HEK293 (cell line): ENCODE measurements at regions not wholly inside any gene's neighbourhood (a gene's known extent, or its start where the extent isn't known, plus 50 kb on each side); places are given as distances from the start of the nearest gene placed in this dataset.

Source experiments
- CTCF ChIA-PET: fragments of 350-600 bp; formaldehyde crosslinking; extraction: SDS; loops from one replicate; lab custom pipeline; 2021; ENCODE audit warnings: antibody characterized with exemption; lab: Yijun Ruan, JAX
- POLR2A ChIA-PET: fragments of 300-600 bp; formaldehyde crosslinking; extraction: SDS; loops from one replicate; lab custom pipeline; 2020; ENCODE audit warnings: antibody characterized with exemption, inconsistent platforms; lab: Yijun Ruan, JAX
- H3K27ac ChIP-seq: fragments of 200-500 bp; sonication (Bioruptor generic); 2 replicates; pipeline ENCODE4 v1.5.1; 2014; ENCODE audit warnings: low read depth, low read length, control low read depth, inconsistent platforms; ENCODE audit errors: extremely low read depth
- H3K36me3 ChIP-seq, 2 experiments: fragments of 200-500 bp in 1 of 2; sonication (Bioruptor generic) in 1 of 2; 1 replicate in 1 of 2; 2 replicates in 1 of 2; pipeline ENCODE4 v1.5.1; 2014 to 2017; ENCODE audit warnings: inconsistent platforms in 2 of 2, low read length in 2 of 2; ENCODE audit not compliant: control insufficient read depth in 2 of 2, insufficient read depth in 1 of 2
- H3K4me1 ChIP-seq: fragments of 200-500 bp; sonication (Bioruptor generic); 2 replicates; pipeline ENCODE4 v1.5.1; 2014; ENCODE audit warnings: mild to moderate bottlenecking, low read length, inconsistent platforms; ENCODE audit not compliant: control insufficient read depth, insufficient read depth
- H3K4me3 ChIP-seq: 2 replicates; pipeline ENCODE4 v1.5.1; 2011; ENCODE audit warnings: low read depth, mild to moderate bottlenecking, control low read depth, low read length, moderate library complexity
- H3K9me3 ChIP-seq: fragments of 200-500 bp; sonication (Bioruptor generic); 2 replicates; pipeline ENCODE4 v1.5.1; 2014; ENCODE audit warnings: low read depth, low read length, inconsistent platforms; ENCODE audit not compliant: control insufficient read depth, insufficient read depth
- AEBP2 ChIP-seq: fragments of 450-650 bp; formaldehyde crosslinking; IDR thresholded peaks from 2 replicates; pipeline ENCODE4 v1.5.1; 2016; ENCODE audit warnings: missing biosample characterization, missing genetic modification characterization, borderline replicate concordance
- ELK4 ChIP-seq: IDR thresholded peaks from 2 replicates; pipeline ENCODE4 v1.6.1; 2011; ENCODE audit warnings: mild to moderate bottlenecking, low read depth, low read length, borderline replicate concordance
- HOXA7 ChIP-seq: sonication (generic); formaldehyde crosslinking; IDR thresholded peaks from 2 replicates; pipeline ENCODE4 v1.8.1; 2022; ENCODE audit warnings: missing genetic modification reagents, borderline replicate concordance
- KLF9 ChIP-seq: fragments of 450-650 bp; formaldehyde crosslinking; IDR thresholded peaks from 2 replicates; pipeline ENCODE4 v1.5.1; 2016; ENCODE audit warnings: missing biosample characterization, missing genetic modification characterization, low read depth
- PRDM1 ChIP-seq: fragments of 450-650 bp; formaldehyde crosslinking; IDR thresholded peaks from 2 replicates; pipeline ENCODE4; 2016; ENCODE audit warnings: missing biosample characterization, missing genetic modification characterization
- PRDM10 ChIP-seq: fragments of 450-650 bp; formaldehyde crosslinking; IDR thresholded peaks from 2 replicates; pipeline ENCODE4 v1.5.1; 2016; ENCODE audit warnings: missing biosample characterization, missing genetic modification characterization
- ZFP41 ChIP-seq: fragments of 450-650 bp; formaldehyde crosslinking; IDR thresholded peaks from 2 replicates; pipeline ENCODE4 v1.5.1; 2016; ENCODE audit warnings: missing biosample characterization, missing genetic modification characterization, borderline replicate concordance
- ZNF175 ChIP-seq: fragments of 450-650 bp; formaldehyde crosslinking; IDR thresholded peaks from 2 replicates; pipeline ENCODE4 v1.5.1; 2016; ENCODE audit warnings: missing biosample characterization, missing genetic modification characterization
- ZNF391 ChIP-seq: fragments of 450-650 bp; formaldehyde crosslinking; IDR thresholded peaks from 2 replicates; pipeline ENCODE4 v1.5.1; 2016; ENCODE audit warnings: low read depth, missing biosample characterization, missing genetic modification characterization, borderline replicate concordance
- ZNF423 ChIP-seq: fragments of 450-650 bp; formaldehyde crosslinking; IDR thresholded peaks from 2 replicates; pipeline ENCODE4 v1.5.1; 2016; ENCODE audit warnings: missing biosample characterization, missing genetic modification characterization
- ZNF433 ChIP-seq: fragments of 450-650 bp; formaldehyde crosslinking; IDR thresholded peaks from 2 replicates; pipeline ENCODE4 v1.5.1; 2016; ENCODE audit warnings: missing biosample characterization, missing genetic modification characterization, low read depth
- ZNF501 ChIP-seq: fragments of 450-650 bp; formaldehyde crosslinking; IDR thresholded peaks from 2 replicates; pipeline ENCODE4 v1.5.1; 2016; ENCODE audit warnings: missing biosample characterization, missing genetic modification characterization
- ZNF521 ChIP-seq: fragments of 450-650 bp; formaldehyde crosslinking; IDR thresholded peaks from 2 replicates; pipeline ENCODE4 v1.5.1; 2017; ENCODE audit warnings: missing biosample characterization, mild to moderate bottlenecking, missing genetic modification characterization
- ZNF544 ChIP-seq: fragments of 450-650 bp; formaldehyde crosslinking; IDR thresholded peaks from 2 replicates; pipeline ENCODE4 v1.5.0; 2017; ENCODE audit warnings: missing biosample characterization, missing genetic modification characterization
- ZNF837 ChIP-seq: fragments of 450-650 bp; formaldehyde crosslinking; IDR thresholded peaks from 2 replicates; pipeline ENCODE4 v1.5.1; 2016; ENCODE audit warnings: missing biosample characterization, missing genetic modification characterization
- ZSCAN4 ChIP-seq: fragments of 450-650 bp; formaldehyde crosslinking; IDR thresholded peaks from 2 replicates; pipeline ENCODE4 v1.5.1; 2017; ENCODE audit warnings: missing biosample characterization, missing genetic modification characterization
- TF ChIP-seq, protein P1 (sequence below): fragments of 450-650 bp; formaldehyde crosslinking; IDR thresholded peaks from 2 replicates; pipeline ENCODE4 v1.5.1; 2017; ENCODE audit warnings: missing biosample characterization, missing genetic modification characterization
- TF ChIP-seq, protein P2 (sequence below): fragments of 450-650 bp; formaldehyde crosslinking; IDR thresholded peaks from 2 replicates; pipeline ENCODE4 v1.5.0; 2017; ENCODE audit warnings: missing biosample characterization, missing genetic modification characterization, borderline replicate concordance

DNA sequence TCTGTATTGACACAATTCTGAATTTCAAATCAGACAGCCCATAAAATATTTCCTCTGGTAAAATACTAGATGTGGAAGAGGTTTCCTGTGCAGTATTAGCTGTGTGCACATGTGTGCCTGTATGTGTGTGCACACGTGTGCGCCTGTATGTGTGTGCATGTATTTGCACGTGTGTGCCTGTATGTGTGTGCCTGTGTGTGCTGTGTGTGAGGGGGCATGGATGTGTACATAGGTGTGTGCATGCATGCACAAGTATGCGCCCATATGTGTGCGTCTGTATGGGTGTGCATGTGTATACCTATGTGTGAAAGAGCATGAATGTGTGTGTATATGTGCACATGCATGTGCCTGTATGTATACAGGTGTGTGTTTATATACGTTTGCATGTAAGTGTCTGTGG, 191.4 kb downstream of the KLF6 start:
- Histone ChIP-seq H3K9me3 (no peaks in the 10 kb centered on the region), H3K27ac (no peak overlapping the region), H3K4me3 (no peak overlapping the region), H3K36me3 (no peaks in the 10 kb centered on the region), H3K4me1 (no peaks in the 10 kb centered on the region)
- ChIA-PET POLR2A (no interaction called here), CTCF (no interaction called here)
- TF ChIP-seq ZSCAN4 (tag by site-specific recombination) (peak; percentile 92), PRDM1 (tag by site-specific recombination) (no peak)
- TF ChIP-seq, protein P1, sequence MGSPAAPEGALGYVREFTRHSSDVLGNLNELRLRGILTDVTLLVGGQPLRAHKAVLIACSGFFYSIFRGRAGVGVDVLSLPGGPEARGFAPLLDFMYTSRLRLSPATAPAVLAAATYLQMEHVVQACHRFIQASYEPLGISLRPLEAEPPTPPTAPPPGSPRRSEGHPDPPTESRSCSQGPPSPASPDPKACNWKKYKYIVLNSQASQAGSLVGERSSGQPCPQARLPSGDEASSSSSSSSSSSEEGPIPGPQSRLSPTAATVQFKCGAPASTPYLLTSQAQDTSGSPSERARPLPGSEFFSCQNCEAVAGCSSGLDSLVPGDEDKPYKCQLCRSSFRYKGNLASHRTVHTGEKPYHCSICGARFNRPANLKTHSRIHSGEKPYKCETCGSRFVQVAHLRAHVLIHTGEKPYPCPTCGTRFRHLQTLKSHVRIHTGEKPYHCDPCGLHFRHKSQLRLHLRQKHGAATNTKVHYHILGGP (tag by site-specific recombination): no peak

- Histone ChIP-seq H3K9me3 (no peaks in the 10 kb centered on the region), H3K4me3 (no peak overlapping the region), H3K36me3 (no peaks in the 10 kb centered on the region), H3K4me1 (no peaks in the 10 kb centered on the region), H3K27ac (no peak overlapping the region)
- POLR2A ChIA-PET: no interaction called here
- no peak for TF ChIP-seq ZNF433
- no peak for TF ChIP-seq KLF9 (tag by site-specific recombination)
- CTCF ChIA-PET: interaction anchor here (1.0 kb wide), 1 partner anchor 19 kb away, joined by 3 read pairs; no protein-coding TSS in a partner anchor
Observed at GRCh38 chr10:3592424-3592823, 192.6 kb downstream of the KLF6 start.

DNA sequence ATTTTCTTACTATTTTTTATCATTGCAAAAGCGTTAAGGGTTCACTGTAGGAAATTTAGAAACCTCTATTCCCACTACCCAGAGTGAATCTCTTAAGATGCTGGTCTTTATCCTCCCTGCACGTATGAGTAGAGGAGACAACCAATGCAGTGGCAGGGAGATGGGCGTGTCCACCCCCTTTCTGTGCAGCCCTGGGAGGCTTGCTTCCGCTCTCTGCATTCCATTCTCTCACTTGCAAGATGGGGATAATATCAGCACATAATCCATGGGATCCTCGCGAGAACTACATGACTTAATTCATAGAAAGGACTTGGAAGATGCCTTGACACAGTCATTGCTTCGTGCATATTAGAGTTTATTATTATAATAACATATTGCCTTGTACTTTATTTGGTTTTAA, 196.2 kb downstream of the KLF6 start:
- H3K27ac ChIP-seq: no peak overlapping the region
- no peak for TF ChIP-seq ZNF175 (tag by site-specific recombination)
- no peak for TF ChIP-seq ZNF501
- no peak for TF ChIP-seq ZFP41 (tag by site-specific recombination)
- no peak for TF ChIP-seq ZNF544 (tag by site-specific recombination)
- TF ChIP-seq, protein P2, sequence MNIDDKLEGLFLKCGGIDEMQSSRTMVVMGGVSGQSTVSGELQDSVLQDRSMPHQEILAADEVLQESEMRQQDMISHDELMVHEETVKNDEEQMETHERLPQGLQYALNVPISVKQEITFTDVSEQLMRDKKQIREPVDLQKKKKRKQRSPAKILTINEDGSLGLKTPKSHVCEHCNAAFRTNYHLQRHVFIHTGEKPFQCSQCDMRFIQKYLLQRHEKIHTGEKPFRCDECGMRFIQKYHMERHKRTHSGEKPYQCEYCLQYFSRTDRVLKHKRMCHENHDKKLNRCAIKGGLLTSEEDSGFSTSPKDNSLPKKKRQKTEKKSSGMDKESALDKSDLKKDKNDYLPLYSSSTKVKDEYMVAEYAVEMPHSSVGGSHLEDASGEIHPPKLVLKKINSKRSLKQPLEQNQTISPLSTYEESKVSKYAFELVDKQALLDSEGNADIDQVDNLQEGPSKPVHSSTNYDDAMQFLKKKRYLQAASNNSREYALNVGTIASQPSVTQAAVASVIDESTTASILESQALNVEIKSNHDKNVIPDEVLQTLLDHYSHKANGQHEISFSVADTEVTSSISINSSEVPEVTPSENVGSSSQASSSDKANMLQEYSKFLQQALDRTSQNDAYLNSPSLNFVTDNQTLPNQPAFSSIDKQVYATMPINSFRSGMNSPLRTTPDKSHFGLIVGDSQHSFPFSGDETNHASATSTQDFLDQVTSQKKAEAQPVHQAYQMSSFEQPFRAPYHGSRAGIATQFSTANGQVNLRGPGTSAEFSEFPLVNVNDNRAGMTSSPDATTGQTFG (tag by site-specific recombination): no peak
- TF ChIP-seq HOXA7 (CRISPR knock-in tag): no peak
- TF ChIP-seq ZNF391 (tag by site-specific recombination): no peak
- TF ChIP-seq ZNF423 (tag by site-specific recombination): no peak
- no peak for TF ChIP-seq AEBP2
- TF ChIP-seq ZNF837 (tag by site-specific recombination): no peak
- TF ChIP-seq KLF9 (tag by site-specific recombination): no peak
- no peak for TF ChIP-seq ELK4
- no peak for TF ChIP-seq PRDM10 (tag by site-specific recombination)
- no peak for TF ChIP-seq ZNF521
- ChIA-PET CTCF (interaction anchor here (0.8 kb wide), 1 partner anchor 18 kb away, joined by 3 read pairs; no protein-coding TSS in a partner anchor), POLR2A (interaction anchor here (0.9 kb wide), 1 partner anchor 197 kb away, joined by 3 read pairs; the partner anchor contains the start of gene KLF6)
- no peak overlapping the region for H3K4me3 ChIP-seq
- H3K4me1 ChIP-seq: no peaks in the 10 kb centered on the region
- no peaks in the 10 kb centered on the region for H3K36me3 ChIP-seq
- no peaks in the 10 kb centered on the region for H3K9me3 ChIP-seq
